GM21723 (cell line): ENCODE measurements at regions not wholly inside any gene's neighbourhood (a gene's known extent, or its start where the extent isn't known, plus 50 kb on each side); places are given as distances from the start of the nearest gene placed in this dataset.
"Not testable (repeated sequence)": the region's sequence is repeated elsewhere in the genome, so short reads cannot be mapped to it uniquely, and the experiment has no call there.

Experiments used
- ATAC-seq: cut with Tn5 transposase; IDR thresholded peaks from one replicate; pipeline ENCODE4 v1.9.1; 2021; ENCODE audit warnings: mild to moderate bottlenecking, moderate library complexity; ENCODE audit not compliant: unreplicated experiment

GRCh38 chr6:21769405-21769861 lies 175.9 kb downstream of the SOX4 start:
- ATAC-seq = no peak

- no peak for ATAC-seq
Observed at GRCh38 chr6:21769968-21770367, 176.4 kb downstream of the SOX4 start.

- no peak for ATAC-seq
Observed at GRCh38 chr6:21771626-21772320, 178.2 kb downstream of the SOX4 start.

GRCh38 chr6:21772477-21772876 lies 178.9 kb downstream of the SOX4 start:
- no peak for ATAC-seq

GRCh38 chr6:21772884-21773575 lies 179.5 kb downstream of the SOX4 start:
- ATAC-seq = no peak

- no peak for ATAC-seq
Observed at GRCh38 chr6:21773576-21773968, 180.0 kb downstream of the SOX4 start.

GRCh38 chr6:21777846-21778245 lies 184.3 kb downstream of the SOX4 start:
- no peak for ATAC-seq

- ATAC-seq = no peak
Observed at GRCh38 chr6:21780141-21780540, 186.6 kb downstream of the SOX4 start.

- no peak for ATAC-seq
Observed at GRCh38 chr6:21780679-21781078, 187.1 kb downstream of the SOX4 start.

- ATAC-seq = no peak
Observed at GRCh38 chr6:21781128-21781527, 187.6 kb downstream of the SOX4 start.

GRCh38 chr6:21785164-21785563 lies 191.6 kb downstream of the SOX4 start:
- ATAC-seq = no peak

GRCh38 chr6:21791056-21791455 lies 197.5 kb downstream of the SOX4 start:
- ATAC-seq = no peak

- ATAC-seq = no peak
Observed at GRCh38 chr6:21791581-21791980, 198.0 kb downstream of the SOX4 start.

- no peak for ATAC-seq
Observed at GRCh38 chr6:21792177-21792576, 198.6 kb downstream of the SOX4 start.

- ATAC-seq = not testable (repeated sequence)
Observed at GRCh38 chr6:21796979-21797378, 203.4 kb downstream of the SOX4 start.

GRCh38 chr6:21798468-21798867 lies 204.9 kb downstream of the SOX4 start:
- no peak for ATAC-seq

GRCh38 chr6:21800330-21800729 lies 206.8 kb downstream of the SOX4 start:
- no peak for ATAC-seq

GRCh38 chr6:21800948-21801438 lies 207.4 kb downstream of the SOX4 start:
- ATAC-seq = no peak

- no peak for ATAC-seq
Observed at GRCh38 chr6:21801446-21802174, 208.1 kb downstream of the SOX4 start.

- ATAC-seq = no peak
Observed at GRCh38 chr6:21802175-21802822, 208.7 kb downstream of the SOX4 start.

GRCh38 chr6:21804941-21805610 lies 211.5 kb downstream of the SOX4 start:
- ATAC-seq = no peak
